ENCODE measurements at regions not wholly inside any gene's neighbourhood (a gene's known extent, or its start where the extent isn't known, plus 50 kb on each side); places are given as distances from the start of the nearest gene placed in this dataset.

- TF ChIP-seq ISL1 (CRISPR knock-in tag; IDR thresholded peaks at IDR 0.05) (peak; percentile 49; the same call in 1 of the 2 replicates), CSRNP3 (CRISPR knock-in tag; IDR thresholded peaks at IDR 0.05) (no peak), RARB (CRISPR knock-in tag; IDR thresholded peaks at IDR 0.05) (no peak), TOX (CRISPR knock-in tag; IDR thresholded peaks at IDR 0.05; ENCODE audit: borderline replicate concordance) (no peak)
- no peak for ATAC-seq
These were observed 2009.5 kb upstream of the PCDH20 start for GRCh38 chr13:63425131-63425530.

GRCh38 chr13:63421123-63421522, 2005.5 kb upstream of the PCDH20 start:
- ATAC-seq: no peak
- no peak for TF ChIP-seq ARNTL (CRISPR knock-in tag; IDR thresholded peaks at IDR 0.05; ENCODE audit: borderline replicate concordance, low read depth)
- TF ChIP-seq CSDC2 (CRISPR knock-in tag; IDR thresholded peaks at IDR 0.05): no peak
- TF ChIP-seq GLIS3 (CRISPR knock-in tag; IDR thresholded peaks at IDR 0.05): no peak
- no peak for TF ChIP-seq SNAI2 (CRISPR knock-in tag; IDR thresholded peaks at IDR 0.05)
- TF ChIP-seq TCF4 (CRISPR knock-in tag; IDR thresholded peaks at IDR 0.05; ENCODE audit: borderline replicate concordance): no peak
- TF ChIP-seq ZC3H10 (CRISPR knock-in tag; IDR thresholded peaks at IDR 0.05): no peak
- TF ChIP-seq ZNF565 (CRISPR knock-in tag; conservative IDR thresholded peaks at IDR 0.05; ENCODE audit: low read depth): no peak

- TF ChIP-seq ZNF70 (CRISPR knock-in tag; IDR thresholded peaks at IDR 0.05) (no peak), RARB (CRISPR knock-in tag; IDR thresholded peaks at IDR 0.05) (no peak), ZFP30 (CRISPR knock-in tag; IDR thresholded peaks at IDR 0.05) (no peak), TOX (CRISPR knock-in tag; IDR thresholded peaks at IDR 0.05; ENCODE audit: borderline replicate concordance) (no peak), CSRNP3 (CRISPR knock-in tag; IDR thresholded peaks at IDR 0.05) (no peak), SNAI2 (CRISPR knock-in tag; IDR thresholded peaks at IDR 0.05) (no peak), ESRRG (CRISPR knock-in tag; IDR thresholded peaks at IDR 0.05) (no peak), ZFP3 (CRISPR knock-in tag; IDR thresholded peaks at IDR 0.05) (no peak)
- ATAC-seq: no peak
These were observed 2005.0 kb upstream of the PCDH20 start for GRCh38 chr13:63420685-63421084.

GRCh38 chr13:63414247-63414646, 1998.6 kb upstream of the PCDH20 start:
- no peak for ATAC-seq
- TF ChIP-seq OSR1 (CRISPR knock-in tag; IDR thresholded peaks at IDR 0.05): no peak
- TF ChIP-seq ZFP3 (CRISPR knock-in tag; IDR thresholded peaks at IDR 0.05): no peak
- TF ChIP-seq SNAI2 (CRISPR knock-in tag; IDR thresholded peaks at IDR 0.05): no peak
- no peak for TF ChIP-seq POU6F1 (CRISPR knock-in tag; IDR thresholded peaks at IDR 0.05; ENCODE audit: borderline replicate concordance, low read depth)
- TF ChIP-seq CREB5 (CRISPR knock-in tag; IDR thresholded peaks at IDR 0.05; ENCODE audit: low read depth): no peak
- TF ChIP-seq TOX (CRISPR knock-in tag; IDR thresholded peaks at IDR 0.05; ENCODE audit: borderline replicate concordance): no peak
- no peak for TF ChIP-seq ZFP30 (CRISPR knock-in tag; IDR thresholded peaks at IDR 0.05)
- TF ChIP-seq PATZ1 (CRISPR knock-in tag; IDR thresholded peaks at IDR 0.05; ENCODE audit: borderline replicate concordance): no peak
- TF ChIP-seq ZNF565 (CRISPR knock-in tag; conservative IDR thresholded peaks at IDR 0.05; ENCODE audit: low read depth): no peak
- TF ChIP-seq ZNF70 (CRISPR knock-in tag; IDR thresholded peaks at IDR 0.05): no peak
- TF ChIP-seq TSHZ2 (CRISPR knock-in tag; IDR thresholded peaks at IDR 0.05): no peak
- no peak for TF ChIP-seq TCF4 (CRISPR knock-in tag; IDR thresholded peaks at IDR 0.05; ENCODE audit: borderline replicate concordance)
